ENCODE measurements at regions not wholly inside any gene's neighbourhood (a gene's known extent, or its start where the extent isn't known, plus 50 kb on each side); places are given as distances from the start of the nearest gene placed in this dataset.

DNA sequence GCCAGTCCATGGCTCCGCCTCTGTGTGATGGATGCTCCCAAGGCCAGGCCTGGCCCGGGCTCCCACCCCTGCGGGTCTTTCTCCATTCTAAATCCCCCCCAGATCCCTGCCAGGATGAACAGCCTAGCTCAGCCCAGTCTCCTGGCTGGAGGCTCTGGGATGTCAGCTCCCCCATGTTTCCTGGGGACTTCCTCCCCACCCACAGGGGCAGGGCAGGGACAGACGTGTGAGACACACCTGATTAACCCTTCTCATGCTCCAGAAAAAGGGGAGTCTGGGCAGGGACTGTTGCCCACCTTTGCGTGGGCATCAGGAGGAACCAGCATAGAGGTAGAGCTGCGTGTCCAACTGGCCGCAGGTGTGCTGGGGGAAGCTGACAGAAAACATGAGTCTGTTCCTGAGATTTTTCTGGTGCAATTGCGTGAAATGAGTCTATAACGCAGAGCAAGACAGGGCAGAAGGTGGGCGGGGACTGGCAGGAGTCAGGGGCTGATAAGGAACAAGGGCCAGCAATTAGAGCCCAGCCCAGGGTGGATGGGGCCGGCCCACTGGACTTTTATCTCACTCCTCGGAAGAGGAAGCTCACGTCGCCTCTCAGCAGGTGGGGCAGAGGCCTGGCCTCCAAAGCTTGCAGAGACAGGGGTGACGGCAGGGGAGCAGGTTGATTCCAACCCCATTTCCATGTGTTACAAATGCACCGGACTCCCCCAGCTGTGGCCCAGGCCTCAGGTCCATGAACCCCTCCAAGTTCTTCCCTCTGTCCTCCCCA, 238.2 kb downstream of the RBFOX3 start:
- TF ChIP-seq, protein P1, sequence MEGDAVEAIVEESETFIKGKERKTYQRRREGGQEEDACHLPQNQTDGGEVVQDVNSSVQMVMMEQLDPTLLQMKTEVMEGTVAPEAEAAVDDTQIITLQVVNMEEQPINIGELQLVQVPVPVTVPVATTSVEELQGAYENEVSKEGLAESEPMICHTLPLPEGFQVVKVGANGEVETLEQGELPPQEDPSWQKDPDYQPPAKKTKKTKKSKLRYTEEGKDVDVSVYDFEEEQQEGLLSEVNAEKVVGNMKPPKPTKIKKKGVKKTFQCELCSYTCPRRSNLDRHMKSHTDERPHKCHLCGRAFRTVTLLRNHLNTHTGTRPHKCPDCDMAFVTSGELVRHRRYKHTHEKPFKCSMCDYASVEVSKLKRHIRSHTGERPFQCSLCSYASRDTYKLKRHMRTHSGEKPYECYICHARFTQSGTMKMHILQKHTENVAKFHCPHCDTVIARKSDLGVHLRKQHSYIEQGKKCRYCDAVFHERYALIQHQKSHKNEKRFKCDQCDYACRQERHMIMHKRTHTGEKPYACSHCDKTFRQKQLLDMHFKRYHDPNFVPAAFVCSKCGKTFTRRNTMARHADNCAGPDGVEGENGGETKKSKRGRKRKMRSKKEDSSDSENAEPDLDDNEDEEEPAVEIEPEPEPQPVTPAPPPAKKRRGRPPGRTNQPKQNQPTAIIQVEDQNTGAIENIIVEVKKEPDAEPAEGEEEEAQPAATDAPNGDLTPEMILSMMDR (IDR thresholded peaks at IDR 0.05): no peak
- TF ChIP-seq POLR2A (IDR thresholded peaks at IDR 0.05): no peak
